Breast epithelium (tissue), 3 donors: ENCODE measurements at regions not wholly inside any gene's neighbourhood (a gene's known extent, or its start where the extent isn't known, plus 50 kb on each side); places are given as distances from the start of the nearest gene placed in this dataset.

Experiments used
- POLR2A ChIP-seq: fragments of 450-650 bp; IDR thresholded peaks from one replicate; pipeline ENCODE4 v1.6.1; 2016; ENCODE audit warnings: antibody characterized with exemption, mild to moderate bottlenecking, moderate library complexity
- TF ChIP-seq, protein P1 (sequence below), 3 donors: fragments of 450-650 bp; IDR thresholded peaks; one replicate each; pipeline ENCODE4 v1.5.1; 2016 to 2017; ENCODE audit warnings: antibody characterized with exemption in 3 of 3, mild to moderate bottlenecking in 3 of 3, moderate library complexity in 3 of 3

DNA sequence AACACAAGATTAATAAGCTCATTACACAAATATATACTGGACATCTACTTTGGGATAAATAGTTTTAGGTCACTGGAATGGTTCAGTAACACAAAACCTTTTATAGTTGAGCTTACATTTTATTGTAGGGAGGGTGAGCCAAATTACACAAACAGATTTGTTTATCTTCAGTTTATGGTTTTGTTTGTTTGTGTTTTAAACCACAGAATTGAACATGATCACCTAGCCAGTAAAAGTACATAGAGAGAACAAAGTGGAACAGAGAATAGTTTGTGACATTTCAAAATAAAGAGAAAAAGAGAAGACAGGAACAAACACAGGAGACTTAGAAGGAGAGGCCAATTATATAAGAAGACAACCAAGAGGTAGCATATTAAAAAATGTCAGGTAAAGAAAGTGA is 1930.2 kb upstream of the PCDH20 start:
- TF ChIP-seq, protein P1, sequence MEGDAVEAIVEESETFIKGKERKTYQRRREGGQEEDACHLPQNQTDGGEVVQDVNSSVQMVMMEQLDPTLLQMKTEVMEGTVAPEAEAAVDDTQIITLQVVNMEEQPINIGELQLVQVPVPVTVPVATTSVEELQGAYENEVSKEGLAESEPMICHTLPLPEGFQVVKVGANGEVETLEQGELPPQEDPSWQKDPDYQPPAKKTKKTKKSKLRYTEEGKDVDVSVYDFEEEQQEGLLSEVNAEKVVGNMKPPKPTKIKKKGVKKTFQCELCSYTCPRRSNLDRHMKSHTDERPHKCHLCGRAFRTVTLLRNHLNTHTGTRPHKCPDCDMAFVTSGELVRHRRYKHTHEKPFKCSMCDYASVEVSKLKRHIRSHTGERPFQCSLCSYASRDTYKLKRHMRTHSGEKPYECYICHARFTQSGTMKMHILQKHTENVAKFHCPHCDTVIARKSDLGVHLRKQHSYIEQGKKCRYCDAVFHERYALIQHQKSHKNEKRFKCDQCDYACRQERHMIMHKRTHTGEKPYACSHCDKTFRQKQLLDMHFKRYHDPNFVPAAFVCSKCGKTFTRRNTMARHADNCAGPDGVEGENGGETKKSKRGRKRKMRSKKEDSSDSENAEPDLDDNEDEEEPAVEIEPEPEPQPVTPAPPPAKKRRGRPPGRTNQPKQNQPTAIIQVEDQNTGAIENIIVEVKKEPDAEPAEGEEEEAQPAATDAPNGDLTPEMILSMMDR (IDR thresholded peaks at IDR 0.05) = no peak
- no peak for TF ChIP-seq POLR2A
